Large intestine (tissue), 3 donors: ENCODE measurements at regions not wholly inside any gene's neighbourhood (a gene's known extent, or its start where the extent isn't known, plus 50 kb on each side); places are given as distances from the start of the nearest gene placed in this dataset.

Source experiments
- DNase-seq, 2 donors: peaks; one replicate each; pipeline versions ENCODE4 v3.0.0 to v3.0.0-alpha.2; 2013
- H3K27ac ChIP-seq: one replicate; pipeline ENCODE4 v1.5.1; 2013; ENCODE audit warnings: low read length
- H3K27me3 ChIP-seq: 2 replicates; pipeline ENCODE4 v1.6.1; 2013; ENCODE audit warnings: low read length; ENCODE audit not compliant: control insufficient read depth, insufficient read depth
- H3K36me3 ChIP-seq: 2 replicates; pipeline ENCODE4 v1.6.1; 2013; ENCODE audit warnings: low read length; ENCODE audit not compliant: control insufficient read depth, insufficient read depth
- H3K4me1 ChIP-seq: one replicate; pipeline ENCODE4 v1.6.1; 2013; ENCODE audit warnings: low read length; ENCODE audit not compliant: control insufficient read depth, insufficient read depth
- H3K4me3 ChIP-seq: one replicate; pipeline ENCODE4 v1.5.1; 2013; ENCODE audit warnings: low read length
- H3K9me3 ChIP-seq: one replicate; pipeline ENCODE4 v1.6.1; 2013; ENCODE audit warnings: mild to moderate bottlenecking, low read depth, low read length, moderate library complexity; ENCODE audit not compliant: control insufficient read depth
- WGBS: methylation state at CpG from one replicate; pipeline ENCODE4 v1.1.5; 2013; ENCODE audit warnings: low lambda C conversion rate; ENCODE audit not compliant: insufficient coverage; 5-methylcytosine and 5-hydroxymethylcytosine counted together

DNA sequence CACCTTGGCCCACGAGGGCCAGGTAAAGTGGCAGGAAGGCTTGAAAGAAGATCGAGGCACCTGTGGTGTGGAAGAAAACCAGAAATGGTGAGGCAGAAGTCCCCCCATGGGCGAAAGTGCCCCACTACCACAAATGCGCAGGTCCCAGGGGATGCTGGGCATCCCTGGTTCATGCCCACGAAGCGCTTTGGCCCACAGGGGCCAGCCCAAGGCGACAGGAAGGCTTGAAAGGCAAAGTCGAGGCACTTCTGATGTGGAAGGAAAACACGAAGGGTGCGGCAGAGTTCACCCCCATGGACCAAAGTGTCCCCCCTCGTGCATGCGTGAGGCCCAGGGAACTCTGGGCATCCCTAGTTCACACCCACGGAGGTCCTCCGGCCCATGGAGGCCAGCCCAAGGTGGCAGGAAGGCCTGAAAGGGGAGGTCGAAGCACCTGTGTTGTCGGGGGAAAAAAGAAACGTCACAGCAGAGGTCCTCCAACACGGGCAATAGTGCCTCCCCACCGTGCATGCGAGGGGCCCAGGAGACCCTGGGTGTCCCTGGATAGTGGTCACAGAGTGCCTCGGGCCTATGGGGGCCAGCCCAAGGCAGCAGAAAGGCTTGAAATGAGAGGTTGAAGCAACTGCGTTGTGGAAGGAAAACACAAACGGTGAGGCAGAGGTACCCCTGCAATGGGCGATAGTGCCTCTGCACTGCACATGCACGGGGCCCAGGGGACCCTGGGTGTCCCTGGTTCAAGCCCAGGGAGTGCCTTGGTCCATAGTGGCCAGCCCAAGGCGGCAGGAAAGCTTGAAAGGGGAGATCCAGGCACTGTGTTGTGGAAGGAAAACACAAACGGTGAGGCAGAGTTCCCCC, 373.9 kb downstream of the ALG10 start:
- H3K4me1 ChIP-seq = no peaks in the 10 kb centered on the region
- H3K4me3 ChIP-seq = no peak overlapping the region
- H3K36me3 ChIP-seq = no peaks in the 10 kb centered on the region
- DNase-seq = no peak
- H3K27me3 ChIP-seq = no peaks in the 10 kb centered on the region
- H3K9me3 ChIP-seq = peaks cover 95% of the 10 kb centered on the region
- no CpG with 5 or more reads among the region's 27 CpGs for WGBS
- H3K27ac ChIP-seq = no peak overlapping the region

- DNase-seq = no peak
- H3K9me3 ChIP-seq = peaks cover 94% of the 10 kb centered on the region
- H3K4me3 ChIP-seq = no peak overlapping the region
- H3K27me3 ChIP-seq = no peaks in the 10 kb centered on the region
- H3K4me1 ChIP-seq = no peaks in the 10 kb centered on the region
- no CpG with 5 or more reads among the region's 20 CpGs for WGBS
- H3K27ac ChIP-seq = no peak overlapping the region
- no peaks in the 10 kb centered on the region for H3K36me3 ChIP-seq
These were observed 374.7 kb downstream of the ALG10 start for GRCh38 chr12:34396861-34397590.

- WGBS = no CpG with 5 or more reads among the region's 22 CpGs
- no peak overlapping the region for H3K27ac ChIP-seq
- no peaks in the 10 kb centered on the region for H3K36me3 ChIP-seq
- H3K9me3 ChIP-seq = peaks cover 94% of the 10 kb centered on the region
- H3K4me3 ChIP-seq = no peak overlapping the region
- no peak for DNase-seq
- no peaks in the 10 kb centered on the region for H3K27me3 ChIP-seq
- no peaks in the 10 kb centered on the region for H3K4me1 ChIP-seq
These were observed 375.5 kb downstream of the ALG10 start for GRCh38 chr12:34397591-34398365.

GRCh38 chr12:34398366-34398705, 376.0 kb downstream of the ALG10 start:
- no peak for DNase-seq

GRCh38 chr12:34398706-34399630, 376.7 kb downstream of the ALG10 start:
- Histone ChIP-seq H3K4me1 (no peaks in the 10 kb centered on the region), H3K36me3 (no peaks in the 10 kb centered on the region), H3K4me3 (no peak overlapping the region), H3K27me3 (no peaks in the 10 kb centered on the region), H3K27ac (no peak overlapping the region), H3K9me3 (peaks cover 94% of the 10 kb centered on the region)
- no peak for DNase-seq
- WGBS = no CpG with 5 or more reads among the region's 38 CpGs

More at GRCh38 chr12:34398366-34398705, 376.0 kb downstream of the ALG10 start:
- Histone ChIP-seq H3K4me1 (no peaks in the 10 kb centered on the region), H3K27me3 (no peaks in the 10 kb centered on the region), H3K36me3 (no peaks in the 10 kb centered on the region), H3K4me3 (no peak overlapping the region), H3K9me3 (peaks cover 95% of the 10 kb centered on the region), H3K27ac (no peak overlapping the region)
- WGBS = no CpG with 5 or more reads among the region's 16 CpGs

DNA sequence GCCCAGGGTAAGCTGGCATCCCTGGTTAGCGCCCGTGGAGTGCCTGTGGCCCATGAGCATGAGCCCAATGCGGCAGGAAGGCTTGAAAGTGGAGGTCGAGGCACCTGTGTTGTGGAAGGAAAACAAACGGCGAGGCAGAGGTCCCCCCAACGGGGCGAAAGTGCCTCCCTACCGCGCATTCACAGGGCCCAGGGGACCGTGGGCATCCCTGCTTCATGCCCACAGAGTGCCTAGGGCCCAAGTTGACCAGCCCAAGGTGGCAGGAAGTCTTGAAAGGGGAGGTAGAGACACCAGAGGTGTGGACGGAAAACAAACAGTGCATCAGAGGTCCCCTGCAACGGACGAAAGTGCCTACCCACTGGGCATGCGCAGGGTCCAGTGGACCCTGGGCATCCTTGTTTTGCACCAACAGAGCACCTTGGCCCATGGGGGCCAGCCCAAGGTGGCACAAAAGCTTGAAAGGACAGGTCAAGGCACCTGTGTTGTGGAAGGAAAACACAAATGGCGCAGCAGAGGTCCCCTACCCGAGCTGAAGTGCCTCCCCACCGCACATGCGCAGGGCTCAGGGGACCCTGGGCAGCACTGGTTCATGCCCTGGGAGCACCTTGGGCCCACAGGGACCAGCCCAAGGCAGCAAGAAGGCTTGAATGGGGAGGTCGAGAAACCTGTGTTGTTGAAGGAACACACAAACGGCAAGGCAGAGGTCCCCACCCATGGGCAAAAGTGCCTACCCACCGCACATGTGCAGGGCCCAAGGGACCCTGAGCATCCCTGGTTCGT, 377.5 kb downstream of the ALG10 start:
- Histone ChIP-seq H3K27ac (no peak overlapping the region), H3K36me3 (no peaks in the 10 kb centered on the region), H3K4me3 (no peak overlapping the region), H3K27me3 (no peaks in the 10 kb centered on the region), H3K9me3 (peaks cover 95% of the 10 kb centered on the region), H3K4me1 (no peaks in the 10 kb centered on the region)
- DNase-seq = no peak
- 60% methylated on average over 2 of the region's 23 CpGs for WGBS

DNA sequence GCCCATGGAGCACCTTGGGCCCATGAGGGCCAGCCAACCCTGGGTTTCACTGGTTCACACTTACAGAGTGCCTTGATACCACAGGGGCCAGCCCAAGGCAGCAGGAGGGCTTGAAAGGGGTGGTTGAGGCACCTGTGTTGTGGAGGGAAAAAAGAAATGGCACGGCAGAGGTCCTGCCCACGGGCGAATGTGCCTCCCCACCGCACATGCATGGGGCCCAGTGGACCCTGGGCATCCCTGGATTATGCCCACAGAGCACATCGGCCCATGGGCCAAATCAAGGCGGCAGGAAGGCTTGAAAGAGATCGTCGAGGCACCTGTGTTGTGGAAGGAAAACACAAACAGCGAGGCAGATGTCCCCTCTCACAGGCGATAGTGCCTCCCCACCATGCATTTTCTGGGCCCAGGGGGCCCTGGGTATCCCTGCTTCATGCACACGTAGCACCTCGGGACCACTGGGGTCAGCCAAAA, 378.1 kb downstream of the ALG10 start:
- no peak for DNase-seq
- no peak overlapping the region for H3K4me3 ChIP-seq
- H3K4me1 ChIP-seq = no peaks in the 10 kb centered on the region
- peaks cover 95% of the 10 kb centered on the region for H3K9me3 ChIP-seq
- H3K27ac ChIP-seq = no peak overlapping the region
- WGBS = no CpG with 5 or more reads among the region's 12 CpGs
- no peaks in the 10 kb centered on the region for H3K36me3 ChIP-seq
- H3K27me3 ChIP-seq = no peaks in the 10 kb centered on the region

DNA sequence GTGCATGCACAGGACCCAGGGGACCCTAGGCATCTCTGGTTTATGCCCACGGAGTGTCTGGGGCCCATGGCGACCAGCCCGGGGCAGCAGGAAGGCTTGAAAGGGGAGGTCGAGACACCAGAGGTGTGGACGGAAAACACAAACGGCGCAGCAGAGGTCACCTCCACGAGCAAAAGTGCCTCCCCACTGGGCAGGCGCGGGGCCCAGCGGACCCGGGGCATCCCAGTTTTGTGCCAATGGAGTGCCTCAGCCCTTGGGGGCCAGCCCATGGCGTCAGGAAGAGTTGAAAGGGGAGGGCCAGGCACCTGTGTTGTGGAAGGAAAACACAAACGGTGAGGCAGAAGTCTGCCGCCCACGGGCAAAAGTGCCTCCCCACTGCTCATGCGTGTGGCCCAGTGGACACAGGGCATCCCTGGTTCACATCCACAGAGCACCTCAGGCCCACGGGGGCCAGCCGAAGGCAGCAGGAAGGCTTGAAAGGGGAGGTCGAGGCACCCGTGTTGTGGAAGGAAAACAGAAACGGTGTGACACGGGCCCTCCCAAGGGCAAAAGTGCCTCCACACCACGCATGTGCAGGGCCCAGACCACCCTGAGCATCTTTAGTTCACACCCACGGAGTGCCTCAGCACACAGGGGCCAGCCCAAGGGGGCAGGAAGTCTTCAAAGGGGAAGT, 378.8 kb downstream of the ALG10 start:
- Histone ChIP-seq H3K36me3 (no peaks in the 10 kb centered on the region), H3K4me1 (no peaks in the 10 kb centered on the region), H3K27ac (no peak overlapping the region), H3K9me3 (peaks cover 95% of the 10 kb centered on the region), H3K4me3 (no peak overlapping the region), H3K27me3 (no peaks in the 10 kb centered on the region)
- no peak for DNase-seq
- 70% methylated on average over 2 of the region's 25 CpGs for WGBS
